BE2C (cell line): ENCODE measurements at regions not wholly inside any gene's neighbourhood (a gene's known extent, or its start where the extent isn't known, plus 50 kb on each side); places are given as distances from the start of the nearest gene placed in this dataset.

Source experiments
- DNase-seq: peaks from one replicate; pipeline ENCODE4 v3.0.0-alpha.2; 2020
- H3K27me3 ChIP-seq: fragments of 250-450 bp; sonication (Bioruptor Pico); 2 replicates; pipeline ENCODE4 v1.5.1; 2020; ENCODE audit warnings: mild to moderate bottlenecking
- H3K36me3 ChIP-seq: fragments of 250-450 bp; sonication (Bioruptor Pico); 2 replicates; pipeline ENCODE4 v1.5.1; 2020; ENCODE audit warnings: mild to moderate bottlenecking
- H3K4me1 ChIP-seq: fragments of 250-450 bp; sonication (Bioruptor Pico); 2 replicates; pipeline ENCODE4 v1.5.1; 2020
- H3K4me3 ChIP-seq: 2 replicates; pipeline ENCODE4 v1.5.1; 2011; ENCODE audit warnings: low read depth, low read length
- H3K9me3 ChIP-seq: fragments of 250-450 bp; sonication (Bioruptor Pico); 2 replicates; pipeline ENCODE4 v1.5.1; 2020
- TF ChIP-seq, protein P1 (sequence below): IDR thresholded peaks from 2 replicates; pipeline ENCODE4 v1.5.1; 2012; ENCODE audit warnings: mild to moderate bottlenecking, low read depth, low read length

DNA sequence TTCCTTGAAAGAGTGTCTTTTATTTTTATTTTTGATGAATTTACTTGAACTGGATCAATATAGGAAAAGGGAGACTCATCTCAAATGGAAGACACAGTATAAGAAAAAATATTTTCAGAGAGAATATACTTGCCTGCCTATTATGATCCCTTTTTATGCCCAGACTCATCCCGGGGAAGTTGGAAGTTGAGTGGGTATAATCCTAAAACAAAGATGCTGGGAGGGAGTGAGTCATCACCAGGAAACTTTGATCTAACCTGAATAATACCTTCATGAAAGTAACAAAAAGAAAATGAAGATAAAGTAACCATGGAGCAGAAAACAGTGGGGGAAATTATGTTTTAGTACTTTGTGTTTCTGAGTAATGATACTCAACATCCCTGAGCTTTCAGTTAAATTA, 1514.0 kb downstream of the FAM181B start:
- no peaks in the 10 kb centered on the region for H3K27me3 ChIP-seq
- no peaks in the 10 kb centered on the region for H3K4me1 ChIP-seq
- H3K4me3 ChIP-seq: no peak overlapping the region
- H3K9me3 ChIP-seq: no peaks in the 10 kb centered on the region; the same call in 1 of the 2 replicates
- TF ChIP-seq, protein P1, sequence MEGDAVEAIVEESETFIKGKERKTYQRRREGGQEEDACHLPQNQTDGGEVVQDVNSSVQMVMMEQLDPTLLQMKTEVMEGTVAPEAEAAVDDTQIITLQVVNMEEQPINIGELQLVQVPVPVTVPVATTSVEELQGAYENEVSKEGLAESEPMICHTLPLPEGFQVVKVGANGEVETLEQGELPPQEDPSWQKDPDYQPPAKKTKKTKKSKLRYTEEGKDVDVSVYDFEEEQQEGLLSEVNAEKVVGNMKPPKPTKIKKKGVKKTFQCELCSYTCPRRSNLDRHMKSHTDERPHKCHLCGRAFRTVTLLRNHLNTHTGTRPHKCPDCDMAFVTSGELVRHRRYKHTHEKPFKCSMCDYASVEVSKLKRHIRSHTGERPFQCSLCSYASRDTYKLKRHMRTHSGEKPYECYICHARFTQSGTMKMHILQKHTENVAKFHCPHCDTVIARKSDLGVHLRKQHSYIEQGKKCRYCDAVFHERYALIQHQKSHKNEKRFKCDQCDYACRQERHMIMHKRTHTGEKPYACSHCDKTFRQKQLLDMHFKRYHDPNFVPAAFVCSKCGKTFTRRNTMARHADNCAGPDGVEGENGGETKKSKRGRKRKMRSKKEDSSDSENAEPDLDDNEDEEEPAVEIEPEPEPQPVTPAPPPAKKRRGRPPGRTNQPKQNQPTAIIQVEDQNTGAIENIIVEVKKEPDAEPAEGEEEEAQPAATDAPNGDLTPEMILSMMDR: no peak
- no peak for DNase-seq
- H3K36me3 ChIP-seq: no peaks in the 10 kb centered on the region

DNA sequence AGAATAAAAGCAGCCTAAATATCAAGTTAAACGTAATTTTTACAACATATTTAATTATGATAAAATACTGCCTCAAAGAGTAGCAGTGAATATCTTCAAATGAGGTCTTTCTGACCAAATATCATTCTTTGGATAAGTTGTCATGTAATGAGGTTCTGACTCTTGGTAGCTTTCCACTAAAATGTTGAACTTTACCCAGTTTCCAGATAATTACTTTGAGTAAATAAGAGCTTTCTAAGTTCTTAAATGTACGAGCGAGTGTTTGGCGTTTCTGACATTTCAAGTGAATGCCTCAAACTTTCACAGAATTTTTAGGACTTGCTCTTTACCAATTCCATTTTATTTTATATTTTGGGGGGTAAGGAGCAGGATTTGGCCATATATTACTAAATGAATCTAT, 1515.2 kb downstream of the FAM181B start:
- Histone ChIP-seq H3K9me3 (no peaks in the 10 kb centered on the region; the same call in none of the 2 replicates), H3K36me3 (no peaks in the 10 kb centered on the region), H3K4me1 (no peaks in the 10 kb centered on the region), H3K27me3 (no peaks in the 10 kb centered on the region), H3K4me3 (no peak overlapping the region)
- DNase-seq: no peak
- TF ChIP-seq, protein P1: no peak

DNA sequence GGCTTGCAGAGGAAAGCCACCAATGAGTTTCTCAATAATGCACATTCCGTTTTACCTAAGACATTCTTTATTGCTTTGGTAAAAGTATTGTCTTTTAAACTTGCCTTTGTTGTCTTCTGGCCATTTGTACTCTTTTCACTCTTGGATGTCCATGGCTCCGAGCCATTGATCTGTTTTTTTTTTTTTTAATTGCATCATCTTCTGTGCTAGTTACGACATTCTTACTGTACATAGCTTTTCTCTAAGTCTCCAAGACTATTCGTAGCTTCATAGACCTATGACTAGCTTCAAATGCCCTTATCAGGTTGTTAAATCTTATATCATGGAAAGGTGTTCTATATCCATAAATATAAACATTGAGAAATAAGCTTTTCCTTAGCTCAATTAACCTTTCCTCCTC, 1522.6 kb downstream of the FAM181B start:
- TF ChIP-seq, protein P1: no peak

DNA sequence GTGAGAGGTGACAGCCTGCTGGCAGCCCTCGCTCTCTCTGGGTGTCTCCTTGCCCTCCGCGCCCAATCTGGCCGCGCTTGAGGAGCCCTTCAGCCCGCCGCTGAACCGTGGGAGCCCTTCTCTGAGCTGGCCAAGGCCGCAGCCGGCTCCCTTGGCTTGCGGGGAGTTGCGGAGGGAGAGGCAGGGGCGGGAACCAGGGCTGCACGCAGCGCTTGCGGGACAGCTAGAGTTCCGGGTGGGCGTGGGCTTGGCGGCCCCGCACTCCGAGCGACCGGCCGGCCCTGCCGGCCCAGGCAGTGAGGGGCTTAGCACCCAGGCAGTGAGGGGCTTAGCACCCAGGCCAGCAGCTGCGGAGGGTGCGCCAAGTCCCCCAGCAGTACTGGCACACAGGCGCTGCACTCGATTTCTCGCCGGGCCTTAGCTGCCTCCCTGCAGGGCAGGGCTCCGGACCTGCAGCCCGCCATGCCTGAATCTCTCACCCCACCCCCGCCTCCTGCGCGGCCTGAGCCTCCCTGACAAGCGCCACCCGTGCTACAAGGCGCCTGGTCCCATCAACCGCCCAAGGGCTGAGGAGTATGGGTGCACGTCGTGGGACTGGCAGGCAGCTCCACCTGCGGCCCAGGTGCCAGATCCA, 1526.1 kb downstream of the FAM181B start:
- Histone ChIP-seq H3K4me3 (no peak overlapping the region), H3K4me1 (no peaks in the 10 kb centered on the region), H3K27me3 (no peaks in the 10 kb centered on the region), H3K9me3 (no peaks in the 10 kb centered on the region), H3K36me3 (no peaks in the 10 kb centered on the region)
- DNase-seq: no peak
- TF ChIP-seq, protein P1: no peak

More for the DNA sequence above, 1522.6 kb downstream of the FAM181B start:
- H3K4me1 ChIP-seq: no peaks in the 10 kb centered on the region
- H3K4me3 ChIP-seq: no peak overlapping the region
- H3K27me3 ChIP-seq: no peaks in the 10 kb centered on the region
- no peaks in the 10 kb centered on the region for H3K36me3 ChIP-seq
- H3K9me3 ChIP-seq: no peaks in the 10 kb centered on the region; the same call in none of the 2 replicates
- DNase-seq: no peak

DNA sequence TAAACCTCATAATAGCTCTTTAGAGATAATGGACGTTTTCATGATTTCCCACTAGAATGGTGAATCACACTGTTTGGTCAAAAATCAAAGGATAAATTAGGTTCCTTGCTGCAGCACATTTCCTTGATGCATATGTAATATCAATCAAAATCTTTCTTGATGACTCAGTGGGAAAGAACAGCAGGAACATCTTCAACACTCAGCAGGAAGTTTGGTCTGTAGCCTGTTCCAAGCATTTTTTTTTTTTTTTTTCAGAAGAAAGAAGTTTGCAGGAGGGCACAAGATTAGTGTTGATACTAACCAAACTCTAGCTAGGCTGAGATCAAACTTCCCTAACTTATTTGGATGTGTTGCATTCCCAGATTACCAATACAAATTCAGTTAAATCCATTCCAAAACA, 1529.8 kb downstream of the FAM181B start:
- H3K36me3 ChIP-seq: no peaks in the 10 kb centered on the region
- H3K27me3 ChIP-seq: no peaks in the 10 kb centered on the region
- DNase-seq: no peak
- TF ChIP-seq, protein P1: no peak
- no peaks in the 10 kb centered on the region for H3K9me3 ChIP-seq
- H3K4me3 ChIP-seq: no peak overlapping the region
- no peaks in the 10 kb centered on the region for H3K4me1 ChIP-seq

DNA sequence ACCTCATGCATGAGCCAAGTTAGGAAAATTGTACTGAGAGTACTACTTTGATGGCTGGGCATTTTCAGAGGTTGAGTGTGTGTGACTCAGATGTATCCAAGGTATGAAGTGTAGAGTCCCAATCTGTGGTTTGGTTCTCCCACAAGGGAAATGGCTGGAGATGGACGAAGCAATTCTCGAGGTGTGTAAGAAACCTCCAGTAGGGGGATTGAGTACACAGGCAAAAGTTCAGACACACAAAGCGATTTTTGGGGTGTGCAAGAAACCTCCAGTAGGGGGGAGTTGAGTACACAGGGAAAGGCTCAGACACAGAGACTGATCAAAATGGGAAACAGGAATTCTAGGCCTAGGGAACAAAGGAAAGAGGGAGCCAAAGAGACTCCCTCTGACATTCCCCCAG, 1536.3 kb downstream of the FAM181B start:
- DNase-seq: no peak
- TF ChIP-seq, protein P1: no peak
- Histone ChIP-seq H3K4me3 (no peak overlapping the region), H3K9me3 (no peaks in the 10 kb centered on the region), H3K4me1 (no peaks in the 10 kb centered on the region), H3K36me3 (no peaks in the 10 kb centered on the region), H3K27me3 (no peaks in the 10 kb centered on the region)
